ENCODE measurements at regions not wholly inside any gene's neighbourhood (a gene's known extent, or its start where the extent isn't known, plus 50 kb on each side); places are given as distances from the start of the nearest gene placed in this dataset.

- TF ChIP-seq CTCF (IDR thresholded peaks at IDR 0.05; ENCODE audit: low read depth, low read length, poor library complexity, severe bottlenecking) (no peak), EZH2phosphoT487 (IDR thresholded peaks at IDR 0.05; ENCODE audit: borderline replicate concordance, low read length) (no peak)
Measured at GRCh38 chr7:13834328-13834761, 155.1 kb downstream of the ETV1 start.

Data from DOHH2 (cell line).